ENCODE measurements at regions not wholly inside any gene's neighbourhood (a gene's known extent, or its start where the extent isn't known, plus 50 kb on each side); places are given as distances from the start of the nearest gene placed in this dataset.

DNA sequence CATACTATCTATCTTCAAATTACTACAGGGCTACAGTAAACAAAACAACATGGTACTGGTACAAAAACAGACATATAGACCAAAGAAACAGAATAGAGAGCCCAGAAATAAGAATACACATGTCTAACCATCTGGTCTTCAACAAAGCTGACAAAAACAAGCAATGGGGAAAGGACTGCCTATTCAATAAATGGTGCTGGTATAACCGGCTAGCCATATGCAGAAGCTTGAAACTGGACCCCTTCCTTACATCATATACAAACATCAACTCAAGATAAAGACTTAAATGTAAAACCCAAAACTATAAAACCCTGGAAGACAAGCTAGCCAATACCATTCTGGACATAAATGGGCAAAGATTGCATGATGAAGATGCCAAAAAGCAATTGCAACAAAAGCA, 1143.7 kb downstream of the DNAJB9 start:
- no peak for TF ChIP-seq EZH2phosphoT487 (IDR thresholded peaks at IDR 0.05; ENCODE audit: borderline replicate concordance, low read length)
- TF ChIP-seq, protein P1, sequence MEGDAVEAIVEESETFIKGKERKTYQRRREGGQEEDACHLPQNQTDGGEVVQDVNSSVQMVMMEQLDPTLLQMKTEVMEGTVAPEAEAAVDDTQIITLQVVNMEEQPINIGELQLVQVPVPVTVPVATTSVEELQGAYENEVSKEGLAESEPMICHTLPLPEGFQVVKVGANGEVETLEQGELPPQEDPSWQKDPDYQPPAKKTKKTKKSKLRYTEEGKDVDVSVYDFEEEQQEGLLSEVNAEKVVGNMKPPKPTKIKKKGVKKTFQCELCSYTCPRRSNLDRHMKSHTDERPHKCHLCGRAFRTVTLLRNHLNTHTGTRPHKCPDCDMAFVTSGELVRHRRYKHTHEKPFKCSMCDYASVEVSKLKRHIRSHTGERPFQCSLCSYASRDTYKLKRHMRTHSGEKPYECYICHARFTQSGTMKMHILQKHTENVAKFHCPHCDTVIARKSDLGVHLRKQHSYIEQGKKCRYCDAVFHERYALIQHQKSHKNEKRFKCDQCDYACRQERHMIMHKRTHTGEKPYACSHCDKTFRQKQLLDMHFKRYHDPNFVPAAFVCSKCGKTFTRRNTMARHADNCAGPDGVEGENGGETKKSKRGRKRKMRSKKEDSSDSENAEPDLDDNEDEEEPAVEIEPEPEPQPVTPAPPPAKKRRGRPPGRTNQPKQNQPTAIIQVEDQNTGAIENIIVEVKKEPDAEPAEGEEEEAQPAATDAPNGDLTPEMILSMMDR (IDR thresholded peaks at IDR 0.05; ENCODE audit: low read depth, low read length, poor library complexity, severe bottlenecking), result no peak
